ENCODE measurements at regions not wholly inside any gene's neighbourhood (a gene's known extent, or its start where the extent isn't known, plus 50 kb on each side); places are given as distances from the start of the nearest gene placed in this dataset.

DNA sequence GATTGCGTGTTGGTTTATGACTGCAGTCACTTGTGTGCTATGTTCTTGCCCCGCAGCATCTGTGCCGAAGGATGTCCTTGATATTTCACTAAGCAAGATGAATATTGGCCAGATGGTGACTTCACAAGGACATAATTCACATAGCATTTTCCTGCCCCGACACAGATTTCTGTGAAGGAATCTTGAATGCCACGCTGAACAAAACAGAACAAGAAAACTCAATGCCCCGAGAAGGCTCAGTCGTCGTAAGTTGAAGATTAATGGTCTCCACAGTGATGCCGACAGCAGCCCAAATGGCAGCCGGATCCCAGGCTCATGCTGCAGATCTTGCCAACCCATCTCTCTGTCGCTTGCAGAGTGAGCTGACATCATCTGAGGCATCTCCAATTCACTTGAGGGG lies 145.9 kb downstream of the CPEB2 start:
- no peak for TF ChIP-seq CTCF (IDR thresholded peaks at IDR 0.05)
- TF ChIP-seq POLR2A (IDR thresholded peaks at IDR 0.05), result no peak

Measured in body of pancreas (tissue), 4 donors.